KOPT-K1 (cell line): ENCODE measurements at regions not wholly inside any gene's neighbourhood (a gene's known extent, or its start where the extent isn't known, plus 50 kb on each side); places are given as distances from the start of the nearest gene placed in this dataset.

Experiments
- H3K27ac ChIP-seq: fragments of 200-600 bp; sonication (generic); 2 replicates; pipeline ENCODE4 v1.5.1; 2016; ENCODE audit warnings: antibody characterized with exemption, mild to moderate bottlenecking, low read depth, low read length; ENCODE audit not compliant: poor library complexity, severe bottlenecking
- H3K36me3 ChIP-seq: fragments of 200-600 bp; sonication (generic); 2 replicates; pipeline ENCODE4 v1.5.1; 2017; ENCODE audit warnings: antibody characterized with exemption, mild to moderate bottlenecking, low read length, moderate library complexity; ENCODE audit not compliant: insufficient read depth
- H3K9me3 ChIP-seq: fragments of 200-600 bp; sonication (generic); 2 replicates; pipeline ENCODE4 v1.5.1; 2017; ENCODE audit warnings: antibody characterized with exemption, low read length, mild to moderate bottlenecking; ENCODE audit not compliant: insufficient read depth, poor library complexity, severe bottlenecking

DNA sequence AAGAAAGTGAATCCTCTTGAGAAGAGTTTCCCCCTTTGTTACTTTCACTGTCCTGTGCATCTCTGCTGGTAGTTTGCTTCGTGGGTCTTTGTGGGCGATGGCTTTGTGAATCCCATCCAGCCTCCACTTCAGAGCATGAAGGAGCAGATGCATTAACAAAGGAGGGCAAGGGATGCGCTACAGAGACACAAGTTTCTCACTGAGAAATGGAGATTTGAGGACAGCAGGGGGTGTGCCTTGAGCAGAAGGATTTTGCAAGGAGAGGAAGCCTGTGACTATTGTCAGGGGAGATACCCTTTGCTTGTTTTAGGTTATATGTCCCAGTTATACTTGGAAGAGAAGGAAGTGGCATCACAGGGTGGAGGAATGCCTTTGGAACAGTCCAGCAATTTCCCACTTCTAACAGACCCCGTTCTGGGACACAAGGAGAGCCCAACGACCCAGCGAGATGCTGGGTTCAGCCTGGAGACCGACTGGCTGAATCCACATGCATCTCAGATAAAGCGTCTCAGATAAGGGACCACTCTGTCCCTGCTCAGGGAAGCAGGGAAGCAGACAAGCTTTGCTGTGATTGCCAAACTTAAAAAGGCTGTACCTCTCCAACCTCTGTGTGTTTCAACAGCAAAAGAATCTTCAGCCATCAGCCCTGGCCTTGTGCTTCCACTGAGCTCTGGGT is 314.6 kb upstream of the GATB start:
- peaks cover 6% of the 10 kb centered on the region for H3K9me3 ChIP-seq
- H3K36me3 ChIP-seq = no peaks in the 10 kb centered on the region
- peak overlapping the region; percentile 99 for H3K27ac ChIP-seq

DNA sequence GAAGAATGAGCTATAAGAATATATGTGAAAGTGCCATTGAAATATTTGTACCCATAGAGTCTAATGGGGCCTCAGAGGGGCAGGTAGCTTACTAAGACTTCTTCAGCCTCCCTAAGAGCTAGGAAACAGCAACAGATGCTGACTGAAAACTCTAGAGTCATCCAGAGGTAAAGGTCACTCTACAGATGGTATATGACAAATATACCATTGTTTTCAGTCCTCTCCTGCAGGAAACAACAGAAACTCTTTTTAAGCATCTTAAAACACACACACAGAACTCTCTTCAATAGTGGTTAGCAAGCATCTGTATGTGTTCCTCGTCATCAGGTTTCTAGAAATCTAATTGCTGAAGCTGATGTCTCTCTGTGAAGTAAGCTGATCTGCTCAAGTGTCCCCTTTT is 313.8 kb upstream of the GATB start:
- H3K27ac ChIP-seq = peak overlapping the region; percentile 99
- no peaks in the 10 kb centered on the region for H3K36me3 ChIP-seq
- peaks cover 6% of the 10 kb centered on the region for H3K9me3 ChIP-seq

DNA sequence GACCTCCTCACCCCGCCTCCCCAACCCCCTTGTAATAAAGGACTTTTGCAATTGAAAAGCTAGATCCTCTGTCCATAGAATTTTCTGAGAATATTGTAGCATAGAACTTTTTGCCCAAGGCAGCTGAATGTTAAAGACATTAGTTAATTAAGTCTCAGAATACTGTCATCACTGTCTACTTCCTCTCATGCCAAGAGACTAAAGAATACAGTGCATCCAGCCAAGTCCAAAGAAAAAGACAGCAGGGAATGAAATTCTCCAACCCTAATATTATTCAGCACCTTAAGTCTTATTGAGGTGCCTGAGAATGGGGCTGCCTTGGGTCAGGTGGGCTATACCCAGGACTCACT is 313.3 kb upstream of the GATB start:
- Histone ChIP-seq H3K27ac (peak overlapping the region; percentile 99), H3K9me3 (peaks cover 6% of the 10 kb centered on the region), H3K36me3 (no peaks in the 10 kb centered on the region)

DNA sequence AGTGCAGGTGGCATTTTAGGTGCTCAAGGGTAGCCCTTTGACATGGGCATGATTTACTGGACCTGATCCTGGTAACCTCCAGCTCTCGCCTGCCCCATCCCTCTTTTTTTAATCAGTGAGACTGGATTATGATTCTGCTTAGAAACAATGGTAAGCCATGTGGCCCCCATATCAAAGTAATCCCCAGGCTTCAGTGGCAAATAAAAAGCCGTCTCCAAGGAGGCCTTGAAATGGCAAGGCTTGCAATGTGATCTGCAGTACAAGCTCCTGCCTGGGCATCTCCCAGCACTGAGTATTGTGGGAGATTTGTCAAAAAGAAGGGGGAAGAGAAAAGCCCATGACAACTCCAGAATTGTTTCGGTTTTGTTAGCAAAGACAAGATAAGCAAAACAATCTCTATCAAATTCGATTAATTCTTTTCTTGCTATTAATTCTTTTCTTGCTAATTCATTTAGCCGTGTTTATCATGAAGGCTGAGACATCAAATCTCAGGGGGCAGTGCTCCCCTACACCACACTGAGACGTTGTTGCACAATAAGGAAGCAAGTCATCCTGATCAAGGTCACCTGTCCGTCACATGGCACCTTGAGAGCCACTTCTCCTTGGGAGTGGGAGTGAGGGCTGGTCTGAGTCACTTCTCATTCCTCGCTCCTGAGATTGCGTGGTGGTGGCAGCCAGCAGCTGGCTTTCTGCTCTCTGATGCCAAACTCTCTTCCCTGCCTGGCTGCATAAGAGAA is 312.7 kb upstream of the GATB start:
- peaks cover 6% of the 10 kb centered on the region for H3K9me3 ChIP-seq
- no peaks in the 10 kb centered on the region for H3K36me3 ChIP-seq
- H3K27ac ChIP-seq = peak overlapping the region; percentile 99

DNA sequence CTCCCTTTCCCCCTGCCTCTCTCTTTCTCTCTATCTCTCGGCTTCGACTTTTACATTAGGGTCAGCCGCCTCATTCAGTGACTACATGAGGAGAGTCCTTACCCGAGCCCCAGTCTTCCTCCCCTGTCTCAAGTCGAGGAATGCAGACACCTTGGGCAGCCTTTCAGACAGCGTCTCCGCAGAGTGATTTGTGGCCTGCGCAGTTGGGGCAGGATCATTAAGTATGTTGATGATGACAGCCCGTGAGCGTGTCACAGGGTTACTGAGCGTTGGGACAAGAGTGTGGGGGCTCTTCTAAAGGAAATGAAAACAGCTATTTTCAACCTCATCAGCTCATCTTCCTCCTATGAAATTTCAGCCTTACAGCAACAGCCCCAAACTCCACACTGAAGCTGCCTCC is 312.1 kb upstream of the GATB start:
- Histone ChIP-seq H3K9me3 (peaks cover 6% of the 10 kb centered on the region), H3K36me3 (no peaks in the 10 kb centered on the region), H3K27ac (peak overlapping the region; percentile 99)

DNA sequence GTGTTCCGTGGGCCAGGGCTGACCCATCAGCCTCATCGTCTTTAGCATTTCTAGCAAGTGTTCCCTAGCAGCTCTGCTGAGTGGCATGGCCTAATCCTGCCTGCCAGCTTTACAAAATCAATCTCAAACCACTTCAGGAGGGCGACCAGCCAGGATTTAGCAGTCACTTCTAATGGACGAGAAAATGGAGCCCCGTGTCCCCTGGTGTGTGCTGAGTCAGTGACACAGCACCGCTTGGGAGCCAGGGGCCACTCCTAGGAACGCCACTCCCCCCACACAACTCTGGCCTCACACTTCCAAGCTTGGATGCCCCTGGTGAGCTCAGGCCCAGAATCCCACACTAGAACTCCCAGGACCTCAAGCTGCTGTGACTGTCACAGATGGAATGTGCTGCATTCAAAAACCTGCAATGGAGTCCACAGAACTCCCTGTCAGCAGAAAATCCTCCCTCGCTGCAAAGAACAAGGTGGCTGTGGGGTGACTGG is 311.2 kb upstream of the GATB start:
- peaks cover 3% of the 10 kb centered on the region for H3K9me3 ChIP-seq
- peak overlapping the region; percentile 99 for H3K27ac ChIP-seq
- no peaks in the 10 kb centered on the region for H3K36me3 ChIP-seq

DNA sequence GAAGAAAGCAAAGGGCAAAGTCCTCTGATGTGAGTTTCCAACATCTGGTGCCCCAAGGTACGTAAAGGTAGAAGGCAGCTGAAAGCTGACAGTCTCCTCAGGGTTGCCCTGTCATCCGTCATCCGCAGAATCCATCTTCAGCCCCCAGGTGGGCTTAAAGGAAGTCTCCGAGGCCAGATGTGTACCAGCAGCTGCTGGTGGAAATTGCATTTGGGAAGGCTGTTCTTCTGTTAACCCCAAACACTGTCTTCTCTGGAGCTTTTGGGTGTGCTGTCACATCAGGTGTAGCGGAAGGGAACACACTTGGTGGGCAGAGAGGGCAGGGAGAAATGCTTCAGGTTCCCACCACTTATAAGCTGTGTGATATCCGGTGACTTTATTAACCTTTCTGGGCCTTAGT is 310.0 kb upstream of the GATB start:
- Histone ChIP-seq H3K9me3 (no peaks in the 10 kb centered on the region), H3K27ac (peak overlapping the region; percentile 99), H3K36me3 (no peaks in the 10 kb centered on the region)

DNA sequence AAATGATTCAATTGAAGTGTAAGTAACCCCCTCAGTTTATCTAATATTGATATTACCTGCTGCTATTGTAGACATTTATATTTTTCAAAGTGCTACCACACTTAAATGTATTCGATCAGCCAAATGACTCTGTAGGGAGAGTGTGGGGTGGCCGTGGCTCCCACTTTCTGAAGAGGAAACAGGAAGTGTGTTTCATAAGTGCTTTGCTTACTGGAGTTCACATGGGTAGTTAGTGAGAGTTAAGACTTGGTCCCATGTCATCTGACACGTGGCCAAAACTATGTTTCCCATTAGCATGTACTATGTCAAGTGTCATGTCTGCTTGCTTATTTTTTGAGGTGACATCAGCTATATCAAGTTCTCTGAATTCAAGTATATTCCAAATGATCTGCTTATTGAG is 308.1 kb upstream of the GATB start:
- H3K27ac ChIP-seq = peak overlapping the region; percentile 17

DNA sequence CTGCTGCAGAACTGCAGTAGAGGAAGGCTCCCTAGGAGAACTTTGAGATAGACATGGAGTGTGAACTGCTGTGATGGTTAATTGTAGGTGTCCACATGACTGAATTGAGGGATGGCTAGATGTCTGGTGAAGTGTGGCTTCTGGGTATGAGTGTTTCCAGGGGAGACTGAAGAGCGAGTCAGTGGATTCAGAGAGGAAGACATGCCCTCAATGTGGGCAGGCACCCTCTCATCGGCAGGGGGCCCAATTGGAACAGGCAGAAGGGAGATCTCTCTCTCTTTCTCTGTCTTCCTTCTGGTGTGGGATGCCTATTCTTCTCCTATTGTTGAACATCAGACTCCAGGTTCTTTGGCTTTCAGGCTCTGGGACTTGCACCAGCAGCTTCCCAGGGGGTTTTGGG is 304.7 kb upstream of the GATB start:
- Histone ChIP-seq H3K9me3 (no peaks in the 10 kb centered on the region), H3K36me3 (no peaks in the 10 kb centered on the region), H3K27ac (peak overlapping the region; percentile 62)

More for the DNA sequence above, 308.1 kb upstream of the GATB start:
- no peaks in the 10 kb centered on the region for H3K36me3 ChIP-seq
- H3K9me3 ChIP-seq = no peaks in the 10 kb centered on the region

DNA sequence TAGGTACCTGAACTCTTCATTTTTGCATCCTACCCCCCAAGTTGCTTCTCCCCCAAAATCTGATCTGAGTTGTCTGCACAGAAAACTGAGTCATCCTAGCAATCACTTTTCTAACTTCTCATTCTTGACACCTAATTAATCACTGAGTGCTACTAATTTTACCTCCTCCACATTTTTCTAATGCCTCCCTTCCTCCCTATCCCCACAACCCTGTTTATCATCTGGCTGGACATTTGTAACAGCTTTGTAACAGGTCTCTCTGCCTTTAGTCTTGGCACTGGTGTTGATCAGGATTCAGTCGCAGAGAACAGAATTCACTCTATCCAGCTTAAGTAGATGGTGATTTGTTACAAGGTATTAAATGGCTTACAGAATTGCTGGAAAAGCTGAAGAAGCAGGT is 303.9 kb upstream of the GATB start:
- H3K27ac ChIP-seq = peak overlapping the region; percentile 62
- no peaks in the 10 kb centered on the region for H3K9me3 ChIP-seq
- no peaks in the 10 kb centered on the region for H3K36me3 ChIP-seq

DNA sequence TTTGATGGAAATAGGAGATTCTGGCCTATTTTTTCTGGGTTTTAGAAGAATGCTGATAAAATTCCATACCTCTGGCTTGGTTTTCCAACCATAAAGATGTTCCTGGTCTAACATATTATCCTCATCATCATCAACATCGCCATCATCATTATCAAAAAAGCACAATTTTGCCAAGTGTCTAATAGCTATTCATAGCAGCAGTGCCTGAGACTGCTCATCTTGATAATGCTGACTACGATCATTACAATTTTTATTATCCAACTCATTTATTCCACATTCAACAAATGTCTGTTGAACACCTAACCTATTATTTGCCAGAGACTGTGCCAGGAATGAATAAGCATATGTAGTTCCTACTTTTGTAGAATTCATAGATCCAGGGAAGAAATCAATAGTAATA is 303.5 kb upstream of the GATB start:
- no peaks in the 10 kb centered on the region for H3K9me3 ChIP-seq
- no peaks in the 10 kb centered on the region for H3K36me3 ChIP-seq
- H3K27ac ChIP-seq = peak overlapping the region; percentile 62

DNA sequence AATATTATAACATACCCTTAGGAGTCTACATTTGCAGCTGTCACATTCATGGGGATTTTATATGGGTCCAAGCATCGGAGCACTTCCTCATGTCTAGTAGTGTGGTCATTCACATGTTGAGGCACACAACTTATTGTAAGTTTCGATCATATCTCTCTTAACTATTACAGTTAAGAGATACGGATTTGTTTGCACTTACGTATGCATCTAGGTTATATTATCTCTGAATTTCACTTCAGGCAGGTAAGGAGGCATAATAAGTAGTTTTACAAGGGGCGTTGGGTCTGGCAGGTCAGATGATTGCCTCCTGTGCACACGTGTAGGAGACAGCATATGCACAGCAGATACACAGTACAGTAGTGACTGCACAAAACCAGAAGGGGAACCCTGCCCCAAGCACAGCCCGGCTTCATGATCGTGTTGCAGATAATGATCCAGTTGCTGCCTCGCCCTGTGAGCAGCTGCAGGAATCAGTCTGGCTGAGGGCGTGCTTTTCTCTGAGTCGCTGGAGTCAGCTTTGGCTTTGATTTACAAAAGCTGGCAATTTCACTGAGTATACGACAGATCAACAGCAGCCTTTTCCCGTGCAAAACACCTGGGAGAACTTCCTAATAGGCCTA is 302.9 kb upstream of the GATB start:
- Histone ChIP-seq H3K27ac (peak overlapping the region; percentile 62), H3K9me3 (peaks cover 4% of the 10 kb centered on the region), H3K36me3 (no peaks in the 10 kb centered on the region)

DNA sequence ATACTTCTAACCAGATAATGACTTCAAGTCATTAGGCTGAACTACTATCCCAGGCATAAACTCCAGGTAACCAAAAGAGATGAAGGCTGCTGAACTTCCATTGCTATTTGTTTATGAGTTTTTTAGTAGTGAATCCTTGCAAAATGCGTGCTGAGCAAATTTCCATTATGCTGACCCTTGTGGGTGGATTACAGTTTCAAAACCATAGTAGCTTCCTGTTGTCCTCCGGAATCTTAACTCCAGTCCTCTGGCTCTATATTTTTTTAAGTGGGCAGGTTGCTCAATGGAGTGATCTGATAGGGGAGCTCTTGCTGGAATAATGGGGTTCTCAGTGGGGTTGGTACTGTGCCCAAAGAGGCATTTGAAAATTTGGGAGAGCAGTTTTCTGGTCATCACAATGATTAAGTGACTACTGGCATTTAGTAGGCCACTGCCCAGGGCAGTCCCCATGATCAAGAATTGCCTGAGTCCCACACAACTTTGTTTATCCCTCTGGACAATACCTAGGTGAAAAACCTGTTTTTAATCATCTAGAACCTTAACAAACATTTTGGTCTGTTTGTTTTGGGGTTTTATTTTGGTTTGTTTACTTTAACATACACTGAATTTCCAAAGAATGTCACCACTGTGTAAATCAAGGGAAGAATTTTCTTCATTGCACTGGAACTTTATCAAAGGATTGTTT is 302.3 kb upstream of the GATB start:
- H3K27ac ChIP-seq = peak overlapping the region; percentile 62
- no peaks in the 10 kb centered on the region for H3K36me3 ChIP-seq
- H3K9me3 ChIP-seq = peaks cover 11% of the 10 kb centered on the region

DNA sequence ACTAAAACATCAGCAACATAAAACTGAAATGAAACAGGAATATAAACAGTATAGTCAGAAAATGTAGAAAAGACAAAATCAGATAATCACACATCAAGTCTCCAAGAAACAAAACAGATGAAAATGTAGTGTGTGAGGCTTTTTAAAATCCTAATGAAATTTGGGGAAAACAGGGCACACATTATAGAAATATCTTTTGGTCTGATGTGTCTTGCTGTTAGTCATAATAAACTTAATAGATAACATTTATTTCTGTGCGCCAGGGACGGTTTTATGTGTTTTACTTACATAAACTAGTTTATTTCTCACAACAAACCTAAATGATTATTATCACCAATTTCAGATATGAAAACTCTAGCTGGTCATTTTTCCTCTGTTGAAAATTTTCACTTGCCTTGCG is 293.9 kb upstream of the GATB start:
- H3K36me3 ChIP-seq = no peaks in the 10 kb centered on the region
- H3K9me3 ChIP-seq = peaks cover 38% of the 10 kb centered on the region
- H3K27ac ChIP-seq = no peak overlapping the region

DNA sequence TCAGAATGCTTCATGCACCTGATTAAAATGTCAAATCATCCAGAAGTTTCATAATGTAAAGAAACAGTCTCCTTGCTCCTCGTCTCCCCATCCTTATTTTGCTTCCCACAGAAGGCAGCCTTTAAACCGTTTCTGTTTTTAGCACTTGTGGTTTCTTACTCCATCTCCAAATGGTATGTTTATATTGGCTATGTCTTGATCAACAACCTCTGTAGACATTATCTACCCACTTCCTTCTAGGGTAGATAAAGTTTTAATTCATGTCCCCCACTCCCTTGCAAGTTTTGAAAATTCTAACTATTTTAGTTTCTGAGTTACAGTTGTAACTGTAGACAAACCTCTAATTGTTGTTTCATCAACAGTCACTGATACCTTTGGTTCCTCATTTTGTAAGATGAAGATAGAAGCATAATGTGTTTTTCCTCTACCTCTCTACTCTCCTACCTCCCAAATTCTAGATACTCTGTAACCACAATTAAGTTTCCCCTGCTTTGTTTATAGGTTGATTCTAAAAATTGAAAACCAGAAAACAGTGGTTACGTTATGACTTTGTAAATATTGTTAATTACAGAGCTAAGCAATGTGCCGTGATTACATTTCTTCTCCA is 291.7 kb upstream of the GATB start:
- H3K36me3 ChIP-seq = no peaks in the 10 kb centered on the region
- peaks cover 22% of the 10 kb centered on the region for H3K9me3 ChIP-seq
- peak overlapping the region; percentile 63 for H3K27ac ChIP-seq
